Esophagus squamous epithelium (tissue), 4 donors: ENCODE measurements at regions not wholly inside any gene's neighbourhood (a gene's known extent, or its start where the extent isn't known, plus 50 kb on each side); places are given as distances from the start of the nearest gene placed in this dataset.

Experiments used
- POLR2A ChIP-seq, 4 donors: fragments of 450-650 bp; IDR thresholded peaks; one replicate each; pipeline ENCODE4 v1.6.1; 2017; ENCODE audit warnings: antibody characterized with exemption in 4 of 4, mild to moderate bottlenecking in 4 of 4, moderate library complexity in 3 of 4
- TF ChIP-seq, protein P1 (sequence below), 6 experiments: fragments of 450-650 bp in 4 of 6; fragments of 200-600 bp in 2 of 6; sonication (generic) in 2 of 6; IDR thresholded peaks; one replicate each; pipeline ENCODE4 v1.5.1; 2016 to 2019; ENCODE audit warnings: antibody characterized with exemption in 6 of 6, mild to moderate bottlenecking in 4 of 6, moderate library complexity in 4 of 6

GRCh38 chr14:71482671-71483070, 449.6 kb upstream of the RGS6 start:
- TF ChIP-seq, protein P1, sequence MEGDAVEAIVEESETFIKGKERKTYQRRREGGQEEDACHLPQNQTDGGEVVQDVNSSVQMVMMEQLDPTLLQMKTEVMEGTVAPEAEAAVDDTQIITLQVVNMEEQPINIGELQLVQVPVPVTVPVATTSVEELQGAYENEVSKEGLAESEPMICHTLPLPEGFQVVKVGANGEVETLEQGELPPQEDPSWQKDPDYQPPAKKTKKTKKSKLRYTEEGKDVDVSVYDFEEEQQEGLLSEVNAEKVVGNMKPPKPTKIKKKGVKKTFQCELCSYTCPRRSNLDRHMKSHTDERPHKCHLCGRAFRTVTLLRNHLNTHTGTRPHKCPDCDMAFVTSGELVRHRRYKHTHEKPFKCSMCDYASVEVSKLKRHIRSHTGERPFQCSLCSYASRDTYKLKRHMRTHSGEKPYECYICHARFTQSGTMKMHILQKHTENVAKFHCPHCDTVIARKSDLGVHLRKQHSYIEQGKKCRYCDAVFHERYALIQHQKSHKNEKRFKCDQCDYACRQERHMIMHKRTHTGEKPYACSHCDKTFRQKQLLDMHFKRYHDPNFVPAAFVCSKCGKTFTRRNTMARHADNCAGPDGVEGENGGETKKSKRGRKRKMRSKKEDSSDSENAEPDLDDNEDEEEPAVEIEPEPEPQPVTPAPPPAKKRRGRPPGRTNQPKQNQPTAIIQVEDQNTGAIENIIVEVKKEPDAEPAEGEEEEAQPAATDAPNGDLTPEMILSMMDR (IDR thresholded peaks at IDR 0.05) = no peak
- no peak for TF ChIP-seq POLR2A (IDR thresholded peaks at IDR 0.05)
